ENCODE measurements at regions not wholly inside any gene's neighbourhood (a gene's known extent, or its start where the extent isn't known, plus 50 kb on each side); places are given as distances from the start of the nearest gene placed in this dataset.

GRCh38 chr18:78753240-78753639 is 226.4 kb upstream of the SALL3 start:
- no peak for TF ChIP-seq CTCF (IDR thresholded peaks at IDR 0.05; ENCODE audit: unreplicated experiment)
- H3K27ac Mint-ChIP-seq (ENCODE audit: low read depth, unreplicated experiment), result no peak overlapping the region
- ChIA-PET CTCF (no interaction called here), POLR2A (no interaction called here)
- DNase-seq (ENCODE audit: unreplicated experiment), result no peak
- no peaks in the 10 kb centered on the region for H3K36me3 Mint-ChIP-seq (ENCODE audit: insufficient read depth, unreplicated experiment)
- H3K4me1 Mint-ChIP-seq (ENCODE audit: insufficient read depth, unreplicated experiment), result no peaks in the 10 kb centered on the region
- BruUV-seq (replicated peaks), result no TSS peak
- no peak overlapping the region for H3K4me3 Mint-ChIP-seq (ENCODE audit: unreplicated experiment)
- no peaks in the 10 kb centered on the region for H3K27me3 Mint-ChIP-seq (ENCODE audit: insufficient read depth, unreplicated experiment)
- intact Hi-C loops (cut with micrococcal nuclease), result no loop called here
- H3K9me3 Mint-ChIP-seq (ENCODE audit: unreplicated experiment), result peaks cover 17% of the 10 kb centered on the region

GRCh38 chr18:78754311-78755043 is 225.1 kb upstream of the SALL3 start:
- CTCF ChIA-PET, result no interaction called here

GRCh38 chr18:78757014-78757413 is 222.6 kb upstream of the SALL3 start:
- no peaks in the 10 kb centered on the region for H3K4me1 Mint-ChIP-seq (ENCODE audit: insufficient read depth, unreplicated experiment)
- H3K9me3 Mint-ChIP-seq (ENCODE audit: unreplicated experiment), result peaks cover 40% of the 10 kb centered on the region
- H3K4me3 Mint-ChIP-seq (ENCODE audit: unreplicated experiment), result no peak overlapping the region
- ChIA-PET POLR2A (no interaction called here), CTCF (no interaction called here)
- no peaks in the 10 kb centered on the region for H3K36me3 Mint-ChIP-seq (ENCODE audit: insufficient read depth, unreplicated experiment)
- intact Hi-C loops (cut with micrococcal nuclease), result no loop called here
- H3K27ac Mint-ChIP-seq (ENCODE audit: low read depth, unreplicated experiment), result no peak overlapping the region
- TF ChIP-seq CTCF (IDR thresholded peaks at IDR 0.05; ENCODE audit: unreplicated experiment), result no peak
- no TSS peak for BruUV-seq (replicated peaks)
- no peak for DNase-seq (ENCODE audit: unreplicated experiment)
- H3K27me3 Mint-ChIP-seq (ENCODE audit: insufficient read depth, unreplicated experiment), result no peaks in the 10 kb centered on the region

More at GRCh38 chr18:78754311-78755043, 225.1 kb upstream of the SALL3 start:
- Mint-ChIP-seq H3K4me3 (ENCODE audit: unreplicated experiment) (no peak overlapping the region), H3K27me3 (ENCODE audit: insufficient read depth, unreplicated experiment) (no peaks in the 10 kb centered on the region), H3K9me3 (ENCODE audit: unreplicated experiment) (peaks cover 28% of the 10 kb centered on the region), H3K36me3 (ENCODE audit: insufficient read depth, unreplicated experiment) (no peaks in the 10 kb centered on the region), H3K4me1 (ENCODE audit: insufficient read depth, unreplicated experiment) (no peaks in the 10 kb centered on the region), H3K27ac (ENCODE audit: low read depth, unreplicated experiment) (no peak overlapping the region)
- TF ChIP-seq CTCF (IDR thresholded peaks at IDR 0.05; ENCODE audit: unreplicated experiment), result no peak
- no peak for DNase-seq (ENCODE audit: unreplicated experiment)
- POLR2A ChIA-PET, result no interaction called here
- intact Hi-C loops (cut with micrococcal nuclease), result no loop called here
- BruUV-seq (replicated peaks), result no TSS peak

GRCh38 chr18:78758496-78758895 is 221.1 kb upstream of the SALL3 start:
- ChIA-PET CTCF (interaction anchor here (0.7 kb wide), 1 partner anchor 502 kb away, joined by 3 read pairs; no protein-coding TSS in a partner anchor), POLR2A (no interaction called here)
- Mint-ChIP-seq H3K4me3 (ENCODE audit: unreplicated experiment) (no peak overlapping the region), H3K27ac (ENCODE audit: low read depth, unreplicated experiment) (no peak overlapping the region), H3K36me3 (ENCODE audit: insufficient read depth, unreplicated experiment) (no peaks in the 10 kb centered on the region), H3K4me1 (ENCODE audit: insufficient read depth, unreplicated experiment) (no peaks in the 10 kb centered on the region), H3K27me3 (ENCODE audit: insufficient read depth, unreplicated experiment) (no peaks in the 10 kb centered on the region), H3K9me3 (ENCODE audit: unreplicated experiment) (peaks cover 54% of the 10 kb centered on the region)
- no peak for TF ChIP-seq CTCF (IDR thresholded peaks at IDR 0.05; ENCODE audit: unreplicated experiment)
- DNase-seq (ENCODE audit: unreplicated experiment), result no peak
- intact Hi-C loops (cut with micrococcal nuclease), result no loop called here
- BruUV-seq (replicated peaks), result no TSS peak

Measured in MCF 10A (cell line).